GM12875 (cell line): ENCODE measurements at regions not wholly inside any gene's neighbourhood (a gene's known extent, or its start where the extent isn't known, plus 50 kb on each side); places are given as distances from the start of the nearest gene placed in this dataset.

Source experiments
- H3K4me3 ChIP-seq: one replicate; pipeline ENCODE4 v1.5.1; 2011; ENCODE audit warnings: low read depth, low read length, control low read depth
- TF ChIP-seq, protein P1 (sequence below): IDR thresholded peaks from 2 replicates; pipeline ENCODE4 v1.5.1; 2011; ENCODE audit warnings: low read depth, mild to moderate bottlenecking, control low read depth, inconsistent platforms, low read length, moderate library complexity, borderline replicate concordance; ENCODE audit not compliant: insufficient read depth

DNA sequence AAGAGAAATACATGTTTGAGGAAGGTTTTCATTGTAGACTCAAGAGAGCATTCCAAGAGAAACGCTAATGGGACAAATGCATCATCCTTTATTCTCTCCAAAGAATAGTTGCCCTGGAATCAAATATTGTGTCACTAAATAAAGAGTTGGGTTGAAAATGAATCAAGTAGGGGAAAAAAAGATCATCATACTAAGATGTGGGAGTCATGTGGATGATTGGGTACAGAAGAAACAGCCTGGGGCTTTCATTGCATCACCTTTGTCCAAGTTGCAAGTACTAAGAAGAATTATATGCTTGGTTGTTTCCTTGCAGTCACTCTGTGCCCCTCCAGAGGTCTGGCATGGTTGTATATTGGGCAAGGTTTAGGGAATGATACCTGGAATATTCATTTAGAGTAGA, 658.9 kb downstream of the TOX3 start:
- TF ChIP-seq, protein P1, sequence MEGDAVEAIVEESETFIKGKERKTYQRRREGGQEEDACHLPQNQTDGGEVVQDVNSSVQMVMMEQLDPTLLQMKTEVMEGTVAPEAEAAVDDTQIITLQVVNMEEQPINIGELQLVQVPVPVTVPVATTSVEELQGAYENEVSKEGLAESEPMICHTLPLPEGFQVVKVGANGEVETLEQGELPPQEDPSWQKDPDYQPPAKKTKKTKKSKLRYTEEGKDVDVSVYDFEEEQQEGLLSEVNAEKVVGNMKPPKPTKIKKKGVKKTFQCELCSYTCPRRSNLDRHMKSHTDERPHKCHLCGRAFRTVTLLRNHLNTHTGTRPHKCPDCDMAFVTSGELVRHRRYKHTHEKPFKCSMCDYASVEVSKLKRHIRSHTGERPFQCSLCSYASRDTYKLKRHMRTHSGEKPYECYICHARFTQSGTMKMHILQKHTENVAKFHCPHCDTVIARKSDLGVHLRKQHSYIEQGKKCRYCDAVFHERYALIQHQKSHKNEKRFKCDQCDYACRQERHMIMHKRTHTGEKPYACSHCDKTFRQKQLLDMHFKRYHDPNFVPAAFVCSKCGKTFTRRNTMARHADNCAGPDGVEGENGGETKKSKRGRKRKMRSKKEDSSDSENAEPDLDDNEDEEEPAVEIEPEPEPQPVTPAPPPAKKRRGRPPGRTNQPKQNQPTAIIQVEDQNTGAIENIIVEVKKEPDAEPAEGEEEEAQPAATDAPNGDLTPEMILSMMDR = no peak
- H3K4me3 ChIP-seq = no peak overlapping the region

DNA sequence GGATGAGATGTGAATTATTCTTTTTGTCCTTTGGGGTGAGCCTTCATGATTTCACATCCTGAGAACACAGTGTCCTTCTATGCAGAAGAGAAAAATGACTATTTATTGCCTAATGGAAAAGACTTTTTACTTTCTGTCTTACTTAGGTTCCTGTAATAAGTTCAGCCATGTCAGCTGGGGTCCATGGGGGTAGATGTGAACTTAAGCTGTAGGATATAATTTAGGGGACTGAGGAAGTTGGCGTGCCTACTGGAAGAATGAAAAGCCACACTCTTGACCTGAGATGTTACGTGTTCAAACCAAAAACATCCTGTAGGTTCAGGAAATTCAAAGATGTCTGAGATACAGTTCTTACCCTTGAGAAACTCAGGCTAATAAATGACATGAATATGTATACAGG, 660.5 kb downstream of the TOX3 start:
- no peak overlapping the region for H3K4me3 ChIP-seq
- TF ChIP-seq, protein P1 = no peak

DNA sequence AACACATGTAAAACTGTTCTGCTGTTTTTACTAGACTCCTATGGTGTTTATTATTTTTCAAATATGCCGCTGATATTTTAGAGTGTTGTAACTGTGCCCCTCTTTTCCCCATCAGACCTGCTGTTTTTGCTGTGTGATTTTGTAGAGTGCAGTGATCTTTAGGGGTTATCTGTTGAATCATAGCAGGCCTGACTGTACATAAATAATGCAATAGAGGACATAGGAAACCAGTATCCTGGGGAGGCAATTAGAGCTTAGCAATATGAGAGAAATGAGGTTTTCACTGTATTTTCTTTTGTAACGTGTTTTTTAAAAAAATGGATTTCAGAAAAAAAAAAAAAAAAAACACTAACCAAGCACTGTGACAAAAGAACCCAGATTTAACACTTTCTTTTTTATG, 662.2 kb downstream of the TOX3 start:
- TF ChIP-seq, protein P1 = no peak
- no peak overlapping the region for H3K4me3 ChIP-seq

DNA sequence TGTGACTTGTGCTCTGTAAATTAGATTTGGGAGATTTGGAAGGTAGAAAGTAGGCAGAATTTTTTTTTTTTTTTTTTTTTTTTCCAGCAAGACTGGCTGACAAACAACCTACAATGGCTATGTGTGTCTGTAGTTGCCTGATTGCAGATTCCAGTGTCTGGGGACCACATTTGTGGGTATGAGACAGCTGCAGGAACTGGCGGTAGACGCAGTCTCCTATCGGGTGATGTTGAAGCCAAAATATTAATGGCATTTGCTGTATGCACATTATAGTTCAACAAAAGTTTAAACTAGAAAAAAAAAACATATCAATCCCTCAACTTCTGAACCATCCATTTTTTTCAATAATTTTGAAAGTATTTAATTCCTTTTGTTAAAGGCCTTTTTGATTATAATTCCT, 665.2 kb downstream of the TOX3 start:
- TF ChIP-seq, protein P1 = no peak
- no peak overlapping the region for H3K4me3 ChIP-seq

DNA sequence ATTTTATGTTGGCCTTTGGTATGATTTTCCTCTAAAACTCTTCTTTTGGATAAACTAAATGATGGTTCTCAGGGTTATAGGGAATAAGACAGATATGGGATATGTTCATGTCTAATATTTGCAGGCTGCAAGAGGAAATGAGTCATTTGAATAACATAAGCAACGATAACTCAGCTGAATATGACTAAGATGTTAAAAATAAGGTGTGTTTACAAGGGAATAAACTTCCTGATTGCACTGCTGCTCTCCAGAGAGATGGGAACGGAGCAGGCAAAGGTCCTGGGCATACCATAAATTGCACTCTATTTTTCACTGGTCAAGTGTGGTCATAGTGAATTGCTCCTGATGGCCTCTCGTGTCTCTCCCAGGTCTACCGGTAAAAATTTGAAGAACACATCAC, 666.2 kb downstream of the TOX3 start:
- TF ChIP-seq, protein P1 = no peak
- no peak overlapping the region for H3K4me3 ChIP-seq

DNA sequence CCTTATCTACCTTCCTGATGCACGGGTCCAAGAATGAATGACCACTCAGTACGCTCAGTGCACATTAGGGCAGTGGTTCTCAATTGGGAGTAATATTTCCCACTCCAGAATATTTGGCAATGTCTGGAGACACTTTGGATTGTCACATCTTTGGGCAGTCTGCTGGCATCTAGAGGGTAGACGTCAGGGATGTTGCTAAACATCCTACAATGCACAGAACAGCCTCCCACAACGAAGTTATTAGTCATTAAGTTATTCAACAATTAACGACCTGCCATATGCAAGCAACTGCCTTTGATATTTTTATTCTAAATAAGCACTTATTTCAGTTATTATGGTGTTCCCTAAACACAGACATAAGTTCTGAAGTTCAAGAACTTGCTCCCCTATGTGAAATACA, 669.3 kb downstream of the TOX3 start:
- H3K4me3 ChIP-seq = no peak overlapping the region
- TF ChIP-seq, protein P1 = no peak

DNA sequence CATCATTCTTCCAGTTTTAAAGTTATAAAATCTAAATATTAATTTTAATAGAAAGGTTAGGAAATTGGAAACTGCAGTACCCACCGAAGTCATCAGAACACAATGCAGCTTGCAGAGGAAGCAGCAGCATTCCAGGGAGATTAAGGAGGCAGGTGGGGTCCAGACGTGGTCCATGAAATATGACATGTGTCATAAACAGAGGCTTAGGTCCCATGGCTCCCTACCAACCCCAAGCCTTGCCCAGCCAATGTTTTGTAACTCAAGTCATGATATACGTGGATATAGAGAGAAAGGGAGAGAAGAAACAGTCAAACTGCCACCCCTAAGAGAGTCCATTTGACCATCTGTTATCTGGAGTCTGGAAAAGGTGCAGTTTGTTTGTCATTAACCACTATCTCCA, 670.0 kb downstream of the TOX3 start:
- TF ChIP-seq, protein P1 = no peak
- H3K4me3 ChIP-seq = no peak overlapping the region
